IPS DF 6.9 (cell line): ENCODE measurements at regions not wholly inside any gene's neighbourhood (a gene's known extent, or its start where the extent isn't known, plus 50 kb on each side); places are given as distances from the start of the nearest gene placed in this dataset.

Source experiments
- DNase-seq: peaks from one replicate; pipeline ENCODE4 v3.0.0-alpha.2; 2013; ENCODE audit warnings: low read depth, low spot score
- H3K27ac ChIP-seq: one replicate; pipeline ENCODE4 v1.5.1; 2013; ENCODE audit warnings: low read length, control low read depth
- H3K27me3 ChIP-seq: 2 replicates; pipeline ENCODE4 v1.6.1; 2013; ENCODE audit warnings: mild to moderate bottlenecking, low read length; ENCODE audit not compliant: control insufficient read depth, insufficient read depth
- H3K36me3 ChIP-seq: 2 replicates; pipeline ENCODE4 v1.6.1; 2013; ENCODE audit warnings: low read length; ENCODE audit not compliant: control insufficient read depth, insufficient read depth
- H3K4me1 ChIP-seq: 2 replicates; pipeline ENCODE4 v1.6.1; 2013; ENCODE audit warnings: low read length; ENCODE audit not compliant: control insufficient read depth, insufficient read depth
- H3K4me3 ChIP-seq: 2 replicates; pipeline ENCODE4 v1.5.1; 2013; ENCODE audit warnings: mild to moderate bottlenecking, low read length
- H3K9me3 ChIP-seq: 2 replicates; pipeline ENCODE4 v1.6.1; 2013; ENCODE audit warnings: low read length, inconsistent platforms; ENCODE audit not compliant: control insufficient read depth, insufficient read depth
- WGBS: extraction: QIAGEN DNeasy Blood & Tissue Kit; methylation state at CpG from one replicate; pipeline ENCODE4 v1.1.7; 2013; ENCODE audit warnings: mixed read lengths, missing lambda C conversion rate; ENCODE audit not compliant: insufficient read length, insufficient coverage; 5-methylcytosine and 5-hydroxymethylcytosine counted together

- H3K4me1 ChIP-seq, result no peaks in the 10 kb centered on the region
- WGBS, result no CpG with 5 or more reads among the region's 7 CpGs
- no peaks in the 10 kb centered on the region for H3K36me3 ChIP-seq
- H3K27ac ChIP-seq, result no peak overlapping the region
- no peak overlapping the region for H3K4me3 ChIP-seq
- H3K27me3 ChIP-seq, result no peaks in the 10 kb centered on the region
- H3K9me3 ChIP-seq, result no peaks in the 10 kb centered on the region
- no peak for DNase-seq
Observed at GRCh38 chr5:74336297-74336696, 304.2 kb downstream of the ENC1 start.

- Histone ChIP-seq H3K9me3 (no peaks in the 10 kb centered on the region), H3K27ac (no peak overlapping the region), H3K27me3 (no peaks in the 10 kb centered on the region), H3K36me3 (no peaks in the 10 kb centered on the region), H3K4me3 (no peak overlapping the region), H3K4me1 (no peaks in the 10 kb centered on the region)
- WGBS, result no CpG with 5 or more reads among the region's 5 CpGs
- no peak for DNase-seq
Observed at GRCh38 chr5:74334762-74335384, 305.7 kb downstream of the ENC1 start.

GRCh38 chr5:74334062-74334761 is 306.3 kb downstream of the ENC1 start:
- no peak overlapping the region for H3K27ac ChIP-seq
- no peaks in the 10 kb centered on the region for H3K4me1 ChIP-seq
- no peaks in the 10 kb centered on the region for H3K36me3 ChIP-seq
- H3K9me3 ChIP-seq, result no peaks in the 10 kb centered on the region
- H3K4me3 ChIP-seq, result no peak overlapping the region
- no peaks in the 10 kb centered on the region for H3K27me3 ChIP-seq
- DNase-seq, result no peak
- WGBS, result no CpG with 5 or more reads among the region's 4 CpGs

GRCh38 chr5:74333430-74333829 is 307.1 kb downstream of the ENC1 start:
- Histone ChIP-seq H3K4me1 (no peaks in the 10 kb centered on the region), H3K27me3 (no peaks in the 10 kb centered on the region), H3K36me3 (no peaks in the 10 kb centered on the region), H3K9me3 (no peaks in the 10 kb centered on the region), H3K27ac (no peak overlapping the region), H3K4me3 (no peak overlapping the region)
- DNase-seq, result no peak

GRCh38 chr5:74332682-74333081 is 307.8 kb downstream of the ENC1 start:
- H3K27ac ChIP-seq, result no peak overlapping the region
- WGBS, result no CpG with 5 or more reads among the region's 3 CpGs
- no peaks in the 10 kb centered on the region for H3K27me3 ChIP-seq
- no peaks in the 10 kb centered on the region for H3K4me1 ChIP-seq
- DNase-seq, result no peak
- H3K9me3 ChIP-seq, result no peaks in the 10 kb centered on the region
- H3K4me3 ChIP-seq, result no peak overlapping the region
- H3K36me3 ChIP-seq, result no peaks in the 10 kb centered on the region

GRCh38 chr5:74332006-74332405 is 308.5 kb downstream of the ENC1 start:
- Histone ChIP-seq H3K27me3 (no peaks in the 10 kb centered on the region), H3K27ac (no peak overlapping the region), H3K9me3 (no peaks in the 10 kb centered on the region), H3K36me3 (no peaks in the 10 kb centered on the region), H3K4me1 (no peaks in the 10 kb centered on the region), H3K4me3 (no peak overlapping the region)
- WGBS, result no CpG with 5 or more reads among the region's 7 CpGs
- DNase-seq, result no peak

GRCh38 chr5:74328221-74328630 is 312.3 kb downstream of the ENC1 start:
- Histone ChIP-seq H3K4me3 (no peak overlapping the region), H3K36me3 (no peaks in the 10 kb centered on the region), H3K27me3 (no peaks in the 10 kb centered on the region), H3K4me1 (no peaks in the 10 kb centered on the region), H3K27ac (no peak overlapping the region), H3K9me3 (no peaks in the 10 kb centered on the region)
- DNase-seq, result no peak
- WGBS, result no CpG with 5 or more reads among the region's 1 CpG

- no CpG with 5 or more reads among the region's 2 CpGs for WGBS
- H3K27me3 ChIP-seq, result no peaks in the 10 kb centered on the region
- H3K36me3 ChIP-seq, result no peaks in the 10 kb centered on the region
- no peak for DNase-seq
- no peaks in the 10 kb centered on the region for H3K4me1 ChIP-seq
- H3K9me3 ChIP-seq, result no peaks in the 10 kb centered on the region
- H3K4me3 ChIP-seq, result no peak overlapping the region
- no peak overlapping the region for H3K27ac ChIP-seq
Observed at GRCh38 chr5:74327339-74327685, 313.2 kb downstream of the ENC1 start.

GRCh38 chr5:74326571-74327338 is 313.8 kb downstream of the ENC1 start:
- Histone ChIP-seq H3K4me3 (no peak overlapping the region), H3K27ac (no peak overlapping the region), H3K9me3 (no peaks in the 10 kb centered on the region), H3K27me3 (no peaks in the 10 kb centered on the region), H3K36me3 (no peaks in the 10 kb centered on the region), H3K4me1 (no peaks in the 10 kb centered on the region)
- no peak for DNase-seq
- no CpG with 5 or more reads among the region's 6 CpGs for WGBS

- Histone ChIP-seq H3K4me3 (no peak overlapping the region), H3K36me3 (no peaks in the 10 kb centered on the region), H3K4me1 (no peaks in the 10 kb centered on the region), H3K9me3 (no peaks in the 10 kb centered on the region), H3K27ac (no peak overlapping the region), H3K27me3 (no peaks in the 10 kb centered on the region)
- DNase-seq, result no peak
- no CpG with 5 or more reads among the region's 2 CpGs for WGBS
Observed at GRCh38 chr5:74325866-74326265, 314.7 kb downstream of the ENC1 start.
